ENCODE measurements at regions not wholly inside any gene's neighbourhood (a gene's known extent, or its start where the extent isn't known, plus 50 kb on each side); places are given as distances from the start of the nearest gene placed in this dataset.
"Not testable (repeated sequence)": the region's sequence is repeated elsewhere in the genome, so short reads cannot be mapped to it uniquely, and the experiment has no call there.

DNA sequence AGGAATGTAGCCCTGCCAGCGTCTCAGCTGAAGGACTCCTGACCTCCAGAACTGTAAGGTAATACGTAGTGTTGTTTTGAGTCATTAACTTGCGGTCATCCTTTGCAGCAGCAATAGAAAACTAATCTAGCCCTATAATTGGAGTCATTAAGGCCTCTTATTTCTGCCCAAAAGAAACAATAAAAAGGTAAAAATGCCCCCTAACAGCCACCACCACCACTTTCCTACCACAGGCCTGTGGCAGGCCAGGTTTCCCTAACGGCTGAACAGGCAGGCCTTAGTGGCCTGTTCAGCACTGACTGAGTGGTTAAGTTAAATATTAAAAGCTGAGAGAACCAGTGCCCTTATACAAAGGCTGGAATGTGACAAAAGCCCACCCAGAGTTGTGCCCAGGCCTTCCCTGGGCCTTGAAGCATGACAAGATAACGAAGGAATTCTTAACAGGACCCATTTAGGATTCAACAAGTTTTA lies 286.5 kb upstream of the ERCC4 start:
- no peak for DNase-seq

DNA sequence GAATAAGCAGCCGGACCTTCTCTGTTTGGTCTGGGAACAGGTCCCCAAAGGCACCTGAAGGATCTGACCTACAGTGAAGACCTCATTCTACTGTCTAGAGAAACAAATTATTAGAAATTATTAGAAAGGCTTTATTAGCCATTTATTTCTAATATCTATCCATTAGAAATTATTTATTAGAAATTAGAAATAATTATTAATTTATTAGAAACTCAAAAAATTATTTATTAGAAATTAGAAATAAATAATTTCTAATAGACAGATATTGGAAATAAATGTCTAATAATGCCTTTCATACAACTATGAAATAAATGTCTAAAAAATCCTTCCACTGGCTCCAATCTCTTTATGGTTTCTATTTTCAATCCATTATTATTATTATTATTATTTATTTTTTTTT lies 285.7 kb upstream of the ERCC4 start:
- DNase-seq, result no peak

DNA sequence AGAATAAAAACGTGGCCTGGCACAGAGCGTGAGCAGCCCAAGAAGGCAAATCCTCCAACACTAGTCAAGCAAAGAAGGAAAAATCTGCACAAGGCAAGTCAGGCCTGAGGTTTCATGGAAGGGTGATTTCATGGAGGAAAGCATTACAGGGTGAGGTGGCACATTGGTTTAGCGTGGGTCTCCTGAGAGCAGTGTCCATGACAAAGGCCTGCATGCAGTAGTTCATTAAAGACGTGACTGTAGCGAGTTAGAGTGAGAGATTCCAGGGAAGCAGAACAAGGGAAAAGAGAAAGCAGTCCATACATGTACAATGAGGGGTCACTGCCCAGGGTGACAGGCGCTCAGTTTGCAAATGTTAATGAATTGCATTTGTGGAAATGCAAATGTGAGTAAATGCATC lies 285.0 kb upstream of the ERCC4 start:
- no peak for DNase-seq

DNA sequence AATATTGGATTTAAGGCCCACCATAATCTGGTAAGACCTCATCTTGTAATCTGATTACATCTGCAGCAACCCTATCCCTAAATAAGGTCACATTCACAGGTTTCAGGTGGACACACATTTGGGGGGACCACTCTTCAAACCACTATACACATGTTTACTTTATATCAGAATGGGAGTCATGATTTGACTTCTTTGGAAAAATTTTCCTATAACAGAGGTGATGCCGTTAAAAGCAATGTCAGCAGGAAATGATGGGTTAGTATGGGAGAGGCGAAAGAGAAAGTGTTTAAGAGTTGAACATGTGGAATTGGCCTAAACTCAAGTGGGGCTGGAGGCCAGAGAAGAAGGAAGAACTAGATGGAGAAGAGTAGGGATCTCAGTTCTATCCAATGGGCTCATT lies 281.7 kb upstream of the ERCC4 start:
- no peak for DNase-seq

DNA sequence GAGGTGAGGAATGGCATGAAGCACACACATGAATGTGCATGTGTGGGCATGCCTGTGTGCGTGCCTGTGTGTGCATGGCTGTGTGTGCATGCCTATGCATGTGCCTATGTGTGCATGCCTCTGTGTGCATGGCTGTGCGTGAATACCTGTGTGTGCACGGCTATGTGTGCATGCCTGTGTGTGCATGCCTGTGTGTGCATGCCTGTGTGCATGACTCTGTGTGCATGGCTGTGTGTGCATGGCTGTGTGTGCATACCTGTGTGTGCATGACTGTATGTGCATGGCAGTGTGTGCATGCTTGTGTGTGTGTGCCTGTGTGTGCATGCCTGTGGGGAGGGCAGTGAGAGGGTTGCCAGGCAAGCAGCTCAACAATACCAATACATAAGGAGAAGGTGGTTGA lies 276.5 kb upstream of the ERCC4 start:
- DNase-seq, result no peak

DNA sequence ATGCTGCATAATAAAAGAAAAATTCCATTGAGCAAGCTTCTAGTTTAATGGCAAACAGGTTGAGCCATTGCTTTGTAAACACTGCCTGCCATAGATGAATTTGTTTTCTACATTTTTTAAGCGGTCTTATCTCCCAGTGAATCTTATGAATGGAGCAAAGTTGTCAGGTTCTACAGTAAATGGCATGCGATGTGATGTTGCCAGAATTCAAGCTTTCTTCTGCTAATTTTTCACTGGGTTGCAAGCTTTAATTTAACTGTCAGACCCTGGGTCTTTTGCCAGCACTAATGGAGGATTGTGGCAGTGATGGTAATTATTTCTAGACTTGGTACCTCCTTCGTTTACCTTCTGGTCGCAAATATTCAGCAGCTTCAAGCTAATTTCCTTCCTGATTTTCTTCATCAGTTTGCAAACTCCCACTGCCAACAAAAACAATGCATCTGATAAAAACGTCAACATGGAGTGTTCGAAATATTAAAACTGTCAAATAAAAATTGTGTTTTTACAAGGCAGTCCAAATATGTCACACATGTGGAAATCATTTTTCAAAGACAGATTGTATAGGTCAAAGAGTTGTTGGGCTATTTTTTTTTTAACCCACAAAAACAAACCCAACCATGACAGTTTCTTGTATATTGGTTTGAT lies 274.2 kb upstream of the ERCC4 start:
- no peak for DNase-seq

DNA sequence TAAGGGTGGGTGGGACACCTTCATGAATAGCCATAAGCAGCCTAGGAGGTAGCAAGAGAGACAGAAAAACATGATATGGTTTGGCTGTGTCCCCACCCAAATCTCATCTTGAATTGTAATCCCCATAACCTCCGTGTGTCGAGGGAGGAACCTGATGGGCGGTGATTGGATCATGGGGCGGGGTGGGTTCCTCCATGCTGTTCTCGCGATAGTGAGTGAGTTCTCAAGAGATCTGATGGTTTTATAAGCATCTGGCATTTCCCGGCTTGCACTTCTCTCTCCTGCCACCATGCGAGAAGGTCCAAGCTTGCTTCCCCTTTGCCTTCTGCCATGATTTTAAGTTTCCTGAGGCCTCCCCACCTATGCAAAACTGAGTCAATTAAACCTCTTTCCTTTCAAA lies 259.1 kb upstream of the ERCC4 start:
- DNase-seq, result no peak

DNA sequence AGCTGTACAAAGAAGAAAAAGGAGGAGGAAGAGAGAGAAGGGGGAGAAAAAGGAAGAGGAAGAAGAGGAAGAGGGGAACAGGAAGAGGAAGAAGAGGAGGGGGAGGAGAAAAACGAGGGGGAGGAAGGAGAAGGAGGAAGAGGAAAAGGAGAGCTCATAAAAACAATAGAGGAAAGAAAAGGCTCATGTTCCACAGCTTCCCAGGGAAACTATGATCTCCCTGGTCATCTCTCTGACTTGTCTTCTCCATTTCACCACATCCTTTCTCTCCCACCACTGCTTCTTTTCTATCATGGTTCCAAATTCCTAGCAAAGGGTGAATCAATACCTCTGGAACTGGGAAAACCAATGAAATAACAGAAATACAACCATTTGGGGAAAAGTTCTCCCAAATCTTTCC lies 254.1 kb upstream of the ERCC4 start:
- no peak for DNase-seq

DNA sequence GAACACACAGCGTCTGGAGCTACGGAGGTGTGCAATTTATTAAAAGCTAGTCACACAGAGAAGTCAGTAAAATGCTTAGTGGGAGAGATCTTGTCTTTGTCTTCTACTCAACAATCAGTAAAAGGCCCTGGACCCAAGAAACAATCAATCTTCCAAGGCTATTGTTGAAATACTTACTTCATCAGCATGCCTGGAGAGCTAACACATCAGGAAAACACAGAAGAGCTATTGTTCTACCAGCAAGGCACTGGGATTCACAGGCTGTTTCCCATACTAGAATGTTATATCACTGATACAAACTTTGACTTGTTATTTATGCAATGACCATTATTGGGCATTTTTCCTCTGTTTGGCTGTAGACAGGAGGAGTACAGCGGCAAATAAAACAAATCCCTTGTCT lies 247.8 kb upstream of the ERCC4 start:
- DNase-seq, result no peak

DNA sequence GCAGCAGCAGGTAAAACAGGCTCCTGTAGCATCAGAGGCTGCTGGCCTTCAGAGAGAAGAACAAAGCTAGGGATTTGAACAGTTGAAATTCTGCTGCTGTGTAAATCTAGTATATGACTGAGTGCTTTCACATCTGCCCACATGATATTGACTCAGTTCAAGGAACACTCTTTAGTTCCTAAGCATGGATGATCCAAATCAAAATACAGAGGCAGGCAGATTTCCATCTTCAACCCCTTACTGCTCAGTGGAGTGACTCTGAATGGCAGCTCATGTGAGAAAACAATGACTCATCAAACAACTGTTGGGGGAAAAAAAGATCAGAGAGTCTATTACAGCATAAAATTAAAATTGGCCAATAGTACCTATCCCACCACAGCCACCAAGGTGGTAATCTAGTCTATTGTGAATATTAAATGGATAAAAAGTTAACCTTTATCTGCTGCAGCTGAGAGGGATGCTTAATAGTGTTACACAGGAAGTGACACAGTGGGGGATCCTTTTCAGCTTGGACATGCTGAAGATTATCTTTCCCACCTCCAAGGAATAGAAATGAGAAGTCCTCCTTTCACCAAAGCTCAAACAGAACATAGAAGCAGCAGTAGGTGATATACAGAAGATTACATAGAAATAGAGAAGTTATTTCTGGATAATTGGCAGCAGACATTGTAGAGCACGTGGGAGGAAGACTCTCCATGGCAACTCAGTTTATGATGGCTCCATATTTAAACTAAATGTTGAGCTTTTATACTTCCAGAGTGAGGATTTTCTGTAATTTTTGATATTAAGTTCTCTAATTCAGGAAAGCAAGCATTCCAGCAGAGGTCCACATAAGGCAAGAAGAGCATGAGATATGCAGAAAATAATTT lies 239.7 kb upstream of the ERCC4 start:
- no peak for DNase-seq

DNA sequence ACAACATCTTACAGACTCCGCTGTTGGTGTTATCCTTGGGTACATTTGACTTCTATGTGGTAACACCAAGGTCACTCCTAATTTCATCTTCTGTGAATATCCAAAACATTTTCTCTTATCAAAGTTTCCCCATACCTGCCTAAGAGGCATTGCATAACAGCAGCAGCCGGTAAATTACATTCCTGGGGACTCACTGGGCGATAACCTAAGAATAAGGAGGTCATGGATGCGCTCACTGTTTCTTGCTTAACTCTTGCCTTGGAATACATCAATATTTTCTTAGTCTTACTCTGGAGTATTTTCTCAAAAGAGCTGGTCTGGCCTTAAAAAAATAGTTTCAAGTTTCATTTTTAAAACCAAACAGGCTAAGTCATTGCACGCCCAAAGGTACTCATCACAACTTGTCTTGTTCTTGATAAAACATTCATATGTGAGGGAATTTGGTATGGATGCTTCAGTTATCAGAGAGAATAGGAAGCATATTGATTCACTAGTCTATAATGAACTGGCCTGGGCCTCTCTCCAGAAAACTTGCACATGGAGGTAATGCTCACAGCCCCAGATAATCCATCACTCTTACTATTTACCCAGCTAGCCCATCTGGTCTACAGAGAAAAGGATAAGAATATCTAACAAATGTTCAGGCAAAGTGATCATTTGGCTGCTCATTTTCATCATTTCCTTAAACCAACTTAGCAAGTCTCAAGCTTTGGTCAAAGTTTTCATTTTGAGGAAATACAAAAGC lies 235.0 kb upstream of the ERCC4 start:
- no peak for DNase-seq

DNA sequence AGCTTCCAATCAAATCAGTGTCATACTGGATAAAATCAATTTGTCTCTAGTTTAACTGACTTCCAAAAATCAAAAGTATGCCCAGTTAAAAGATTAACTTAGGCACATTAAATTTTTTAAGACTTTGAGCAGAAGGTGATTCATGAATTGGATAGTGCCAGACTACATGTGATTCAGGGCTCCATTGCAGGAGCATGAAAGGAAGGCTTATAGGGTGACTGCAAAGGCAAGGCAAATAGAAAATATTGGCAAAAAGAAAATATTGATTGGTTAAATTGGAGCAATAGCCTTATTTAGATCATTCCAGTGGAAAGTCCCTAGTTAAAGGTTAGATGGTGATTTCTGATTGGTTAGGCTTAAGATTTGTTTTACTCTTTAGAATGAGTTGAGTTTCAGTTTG lies 223.9 kb upstream of the ERCC4 start:
- no peak for DNase-seq

DNA sequence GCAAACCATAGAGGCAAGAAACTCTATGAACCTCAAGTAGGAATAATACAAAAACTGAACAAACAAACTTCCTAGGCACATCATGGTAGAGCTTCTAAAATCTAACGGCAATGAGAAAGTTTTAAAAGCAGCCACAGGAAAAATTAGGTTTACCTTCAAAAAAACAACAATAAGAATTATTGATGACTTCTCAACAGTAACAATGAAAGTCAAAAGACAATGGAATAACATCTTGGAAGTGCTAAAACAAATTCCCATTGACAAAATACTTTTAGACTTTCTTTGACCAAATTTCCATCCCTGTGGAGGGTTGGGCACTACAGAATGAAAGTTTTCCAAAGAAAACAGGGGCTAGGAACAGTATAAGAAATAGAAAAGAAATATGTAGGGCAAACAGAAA lies 222.9 kb upstream of the ERCC4 start:
- no peak for DNase-seq

DNA sequence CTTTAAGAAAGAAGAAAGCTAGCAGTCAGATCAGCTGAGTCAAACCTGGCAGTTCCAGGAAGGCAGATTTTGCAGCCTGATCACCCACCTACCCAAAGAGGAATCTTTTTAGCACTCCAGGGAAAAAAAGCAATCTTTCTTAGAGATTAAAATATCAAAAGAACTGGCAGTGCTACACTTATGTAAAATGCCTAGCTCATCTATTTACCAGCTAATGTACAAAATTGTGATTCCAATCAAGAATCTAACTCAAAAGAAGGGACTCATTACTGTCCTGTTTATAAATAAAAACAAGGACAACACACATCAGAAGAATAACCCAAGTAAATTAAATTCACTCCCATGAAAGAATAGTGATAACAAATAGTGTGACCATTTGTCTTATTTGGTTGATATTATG lies 222.4 kb upstream of the ERCC4 start:
- no peak for DNase-seq

DNA sequence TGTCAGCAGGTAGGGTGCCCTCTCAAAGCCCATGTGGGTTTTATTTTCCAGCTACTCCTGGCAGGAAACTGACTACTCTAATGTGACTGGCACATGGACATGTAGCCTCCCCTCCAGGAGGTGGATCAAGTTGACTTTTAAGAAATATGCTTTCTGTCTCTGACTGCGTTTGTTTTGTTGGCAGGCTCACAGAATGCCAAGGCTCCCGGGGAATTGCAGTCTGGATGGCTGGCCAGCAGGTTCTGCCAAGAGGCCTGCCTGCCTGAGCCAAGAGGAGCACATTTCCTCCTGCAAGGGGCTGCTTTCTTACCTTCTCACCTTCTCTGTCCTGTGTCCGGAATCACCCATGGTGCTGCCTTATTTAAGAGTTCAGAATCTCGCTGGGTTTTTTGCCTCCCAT lies 217.3 kb upstream of the ERCC4 start:
- no peak for DNase-seq

DNA sequence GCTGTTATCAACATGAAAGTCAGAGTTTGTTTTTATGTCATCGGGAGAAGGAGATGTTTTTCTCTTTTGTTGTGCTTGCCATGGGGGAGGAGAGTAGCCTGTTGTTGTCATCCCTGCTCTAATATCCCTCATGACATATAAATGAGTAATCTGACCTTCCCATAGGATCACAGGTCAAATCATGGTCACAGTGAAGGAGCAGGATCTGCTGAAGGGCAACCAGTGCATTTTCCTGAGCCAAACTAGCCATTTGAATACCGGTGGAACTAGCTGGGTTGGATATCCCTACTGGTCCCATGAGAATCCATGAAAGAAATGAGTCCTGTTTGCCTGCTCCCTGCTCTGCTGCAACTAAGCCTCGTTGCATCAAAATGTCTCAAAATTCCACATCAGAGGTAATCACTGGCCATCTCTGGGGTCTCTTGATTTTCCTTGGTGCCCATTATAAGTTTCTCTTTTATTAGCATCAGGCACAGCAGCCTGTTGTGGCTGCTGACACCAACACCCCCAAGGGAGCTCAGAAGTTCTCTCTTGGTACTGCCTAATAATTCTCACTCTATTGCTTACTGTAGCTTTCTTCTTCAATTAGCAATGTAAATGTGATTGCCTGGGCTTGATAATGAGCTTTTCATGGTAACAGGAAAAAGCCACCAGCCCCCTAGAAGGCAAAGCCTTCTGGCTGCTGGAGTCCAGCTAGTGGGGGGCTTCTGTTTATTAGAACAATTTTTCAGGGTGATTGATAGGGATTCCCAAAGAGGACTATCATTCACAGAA lies 211.4 kb upstream of the ERCC4 start:
- DNase-seq, result no peak

DNA sequence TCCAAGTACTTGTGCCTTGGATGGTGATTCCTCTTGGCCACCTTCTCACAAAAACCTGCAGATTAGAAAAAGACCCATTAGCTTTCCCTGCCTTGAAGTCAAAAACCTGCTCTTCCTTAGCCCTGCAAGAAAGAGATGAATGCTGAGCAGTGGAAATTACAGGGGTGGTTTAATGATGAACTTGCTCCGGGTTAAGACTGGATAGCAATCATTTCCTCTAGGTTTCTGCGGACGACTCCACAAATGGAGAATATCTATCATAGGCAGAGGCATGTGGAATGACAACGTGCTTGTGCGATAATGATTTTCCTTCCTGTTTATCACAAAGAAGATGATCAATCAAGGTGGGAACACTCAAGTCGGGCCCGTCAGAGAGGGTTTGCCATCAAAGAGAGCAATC lies 201.2 kb upstream of the ERCC4 start:
- no peak for DNase-seq

DNA sequence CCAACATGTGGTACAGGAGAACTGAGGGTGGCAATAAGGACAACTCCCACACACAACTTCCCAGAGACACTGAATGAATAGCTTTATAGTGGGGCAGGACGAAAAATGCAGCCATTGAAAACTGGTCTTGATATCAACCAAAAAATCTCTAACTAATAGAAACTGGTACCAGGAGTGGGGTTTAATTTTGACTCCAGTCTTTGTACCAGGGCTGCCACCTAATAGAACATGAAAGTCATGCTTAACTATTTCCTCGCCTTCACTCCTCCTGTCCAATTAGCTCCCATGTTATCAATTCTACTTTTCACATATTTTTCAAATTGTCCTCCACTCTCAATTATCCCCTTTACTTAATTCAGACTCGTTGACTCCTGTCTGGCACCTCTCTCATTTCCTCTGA lies 192.0 kb upstream of the ERCC4 start:
- DNase-seq, result no peak

DNA sequence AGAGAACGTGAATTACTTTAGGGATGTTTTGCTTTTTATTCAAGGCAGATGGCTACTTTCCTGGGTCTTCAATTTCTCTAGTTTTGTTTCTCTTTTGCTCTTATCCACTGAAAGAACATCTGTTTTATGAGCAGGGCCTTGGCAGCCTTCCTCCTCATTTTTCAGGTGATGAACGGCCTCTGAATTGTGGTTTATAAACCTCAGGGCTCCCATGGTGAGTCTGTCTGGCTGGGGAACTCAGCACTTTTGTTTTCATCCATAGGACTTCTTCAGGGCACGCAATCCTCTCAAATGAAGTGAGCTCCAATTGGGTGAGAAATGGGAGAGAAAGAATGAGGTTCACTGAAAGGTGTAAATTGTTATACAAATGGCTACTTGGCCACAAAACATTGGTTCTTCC lies 186.4 kb upstream of the ERCC4 start:
- no peak for DNase-seq

DNA sequence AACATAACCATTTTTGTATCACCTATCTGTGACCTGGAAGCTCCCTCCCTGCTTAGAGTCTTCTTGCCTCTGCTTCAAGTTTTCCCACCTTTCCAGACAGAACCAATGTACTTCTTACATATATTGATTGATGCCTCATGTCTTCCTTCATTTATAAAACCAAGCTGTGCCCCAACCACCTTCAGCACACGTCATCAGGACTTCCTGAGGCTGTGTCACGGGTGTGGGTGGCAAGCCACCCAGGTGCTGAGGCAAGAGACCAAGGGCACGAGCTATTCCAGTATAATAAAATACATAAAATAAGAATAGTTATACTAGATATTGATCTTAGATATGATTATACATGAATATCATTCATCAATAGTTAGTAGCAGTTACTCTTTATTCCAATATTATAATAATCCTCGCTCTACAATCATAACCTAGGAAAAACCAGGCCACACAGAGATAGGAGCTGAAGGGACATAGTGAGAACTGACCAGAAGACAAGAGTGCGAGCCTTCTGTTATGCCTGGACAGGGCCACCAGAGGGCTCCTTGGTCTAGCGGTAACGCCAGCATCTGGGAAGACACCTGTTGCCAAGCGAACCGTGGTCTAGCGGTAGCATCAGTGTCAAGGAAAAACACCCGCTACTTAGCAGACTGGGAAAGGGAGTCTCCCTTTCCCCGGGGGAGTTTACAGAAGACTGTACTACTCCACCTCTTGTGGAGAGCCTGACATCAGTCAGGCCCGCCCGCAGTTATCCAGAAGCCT lies 180.2 kb upstream of the ERCC4 start:
- DNase-seq, result not testable (repeated sequence)

DNA sequence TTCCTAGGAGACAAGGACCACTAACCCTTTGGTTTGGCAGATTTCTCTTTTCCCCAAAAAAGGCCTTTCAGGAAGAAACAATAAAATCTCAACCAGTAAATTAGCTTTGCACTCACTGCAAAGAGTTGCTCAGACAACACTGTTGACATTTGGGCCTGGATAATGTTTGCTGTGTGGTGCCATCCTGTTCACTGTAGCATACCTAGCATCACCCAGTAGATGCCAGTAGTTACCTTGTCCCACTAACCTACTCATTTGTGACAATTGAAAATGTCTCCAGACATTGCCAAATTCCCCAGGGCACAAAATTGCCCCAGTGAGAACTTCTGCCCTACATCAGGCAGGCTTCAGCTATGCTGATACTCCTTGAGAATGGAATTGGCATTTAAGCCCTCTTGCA lies 177.0 kb upstream of the ERCC4 start:
- DNase-seq, result no peak

DNA sequence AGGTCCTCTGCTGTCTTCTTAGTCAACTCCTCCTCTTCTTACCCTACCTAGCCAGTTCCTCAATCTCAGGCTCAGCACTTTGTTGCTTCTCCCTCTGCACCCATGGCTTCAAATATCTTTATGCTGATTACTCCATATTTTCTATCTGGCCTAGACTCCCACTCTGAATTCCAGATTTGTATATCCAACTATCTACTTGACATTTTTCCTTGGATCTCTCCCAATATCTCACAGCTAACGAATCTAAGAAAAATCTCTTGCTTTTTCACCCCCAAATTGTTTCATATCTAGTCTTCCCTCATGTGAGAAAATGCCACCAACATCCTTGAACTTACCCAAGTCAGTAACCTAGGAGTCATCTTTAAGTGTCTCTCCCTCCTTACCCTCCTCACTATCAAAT lies 176.4 kb upstream of the ERCC4 start:
- DNase-seq, result no peak
